K562 (cell line): ENCODE measurements at regions not wholly inside any gene's neighbourhood (a gene's known extent, or its start where the extent isn't known, plus 50 kb on each side); places are given as distances from the start of the nearest gene placed in this dataset.

ENCODE experiments used
- ATAC-seq: fragments of 200-7000 bp; cut with Tn5 transposase; 3 replicates; pipeline ENCODE4 v1.9.1; 2020; ENCODE audit warnings: moderate library complexity
- BruUV-seq: library from RNA; stranded (reverse); fragments of 400-500 nt; replicated peaks from 2 replicates; lab custom pipeline; 2021; lab: Mats Ljungman, UMichigan
- CTCF ChIA-PET: fragments of 300-600 bp; formaldehyde crosslinking; extraction: SDS; loops from one replicate; lab custom pipeline; 2021; ENCODE audit warnings: low intra/inter-chr PET ratio; lab: Yijun Ruan, JAX
- POLR2A ChIA-PET: fragments of 300-600, 350-650 bp; sonication (Branson Sonifier 250); formaldehyde crosslinking; extraction: SDS; loops from one replicate; lab custom pipeline; 2021; ENCODE audit warnings: antibody characterized with exemption, inconsistent platforms; lab: Yijun Ruan, JAX
- DNase-seq, 4 experiments: peaks; one replicate each; pipeline versions ENCODE4 v3.0.0 to v3.0.0-alpha.2; 2011 to 2018; ENCODE audit warnings: low spot score in 3 of 4, mixed read lengths in 3 of 4; ENCODE audit errors: extremely low read depth in 1 of 4
- FAIRE-seq: peaks from 2 replicates; lab custom pipeline; 2011; peaks lifted over from hg19 to GRCh38; lab: Jason Lieb, UNC
- H2AFZ ChIP-seq: 2 replicates; pipeline ENCODE4 v1.6.0; 2011; ENCODE audit warnings: low read depth, low read length, control low read depth, inconsistent platforms
- H3K27ac ChIP-seq: fragments of 200-600 bp; 3 replicates; pipeline ENCODE4 v1.8.0; 2011; ENCODE audit warnings: low read depth, mild to moderate bottlenecking, control low read depth, inconsistent platforms, low read length, moderate library complexity, mixed read lengths; ENCODE audit errors: extremely low read depth
- H3K27me3 ChIP-seq, 2 experiments: fragments of 300-600 bp in 1 of 2; 2 replicates in 1 of 2; 3 replicates in 1 of 2; pipeline versions ENCODE4 v1.6.0 to v1.8.0; 2011; ENCODE audit warnings: inconsistent platforms in 2 of 2, low read length in 2 of 2, mild to moderate bottlenecking in 1 of 2, mixed read lengths in 1 of 2, moderate library complexity in 1 of 2; ENCODE audit not compliant: control insufficient read depth in 2 of 2, insufficient read depth in 2 of 2
- H3K36me3 ChIP-seq: fragments of 300-600 bp; 3 replicates; pipeline ENCODE4 v1.8.0; 2011; ENCODE audit warnings: mild to moderate bottlenecking, low read length, inconsistent platforms; ENCODE audit not compliant: control insufficient read depth, insufficient read depth
- H3K4me1 ChIP-seq, 2 experiments: fragments of 200-600 bp in 1 of 2; replicated peaks in 1 of 2; 2 replicates in 1 of 2; 3 replicates in 1 of 2; pipeline versions ENCODE4 v1.5.1 to v1.8.0; 2011; ENCODE audit warnings: inconsistent platforms in 2 of 2, low read length in 2 of 2, mild to moderate bottlenecking in 1 of 2, mixed read lengths in 1 of 2, moderate library complexity in 1 of 2; ENCODE audit not compliant: control insufficient read depth in 2 of 2, insufficient read depth in 2 of 2
- H3K4me2 ChIP-seq: 2 replicates; pipeline ENCODE4 v1.6.1; 2011; ENCODE audit warnings: low read length, control low read depth, inconsistent platforms, mixed read lengths; ENCODE audit not compliant: insufficient read depth
- H3K4me3 ChIP-seq: fragments of 200-600 bp; sonication (generic), shearing (Covaris generic); 2 replicates; pipeline ENCODE4 v1.5.1; 2016; ENCODE audit warnings: control low read depth, inconsistent platforms
- H3K79me2 ChIP-seq: fragments of 200-600 bp; 3 replicates; pipeline ENCODE4 v1.8.0; 2011; ENCODE audit warnings: low read length, inconsistent platforms; ENCODE audit not compliant: control insufficient read depth, insufficient read depth
- H3K9ac ChIP-seq, 2 experiments: 2 replicates each; pipeline versions ENCODE4 v1.6.0 to v1.6.1; 2011; ENCODE audit warnings: low read depth in 2 of 2, low read length in 2 of 2, control low read depth in 1 of 2, inconsistent platforms in 1 of 2, mild to moderate bottlenecking in 1 of 2, mixed read lengths in 1 of 2; ENCODE audit not compliant: insufficient read depth in 1 of 2
- H3K9me1 ChIP-seq: one replicate; pipeline ENCODE4 v1.6.0; 2011; ENCODE audit warnings: inconsistent platforms, mild to moderate bottlenecking, low read length, moderate library complexity; ENCODE audit not compliant: control insufficient read depth, insufficient read depth
- H3K9me3 ChIP-seq: replicated peaks from 2 replicates; pipeline ENCODE4 v1.5.1; 2011; ENCODE audit warnings: low read depth, low read length, inconsistent platforms; ENCODE audit not compliant: control insufficient read depth, insufficient read depth
- H4K20me1 ChIP-seq: replicated peaks from 2 replicates; pipeline ENCODE4 v1.6.1; 2011; ENCODE audit warnings: low read length, inconsistent platforms, mixed read lengths; ENCODE audit not compliant: control insufficient read depth, insufficient read depth
- CREBBP ChIP-seq: IDR thresholded peaks from one replicate; pipeline ENCODE4 v1.6.1; 2012; ENCODE audit warnings: low read depth, mild to moderate bottlenecking, control low read depth, inconsistent platforms, low read length
- CREM ChIP-seq: IDR thresholded peaks from 2 replicates; pipeline ENCODE4 v1.6.1; 2014; ENCODE audit warnings: antibody characterized with exemption, low read depth
- ETV6 ChIP-seq, 3 experiments: fragments of 150-350 bp in 1 of 3; sonication (generic) in 1 of 3; formaldehyde crosslinking in 1 of 3; IDR thresholded peaks; 2 replicates each; pipeline versions ENCODE4 v1.6.1 to v1.8.0; 2014 to 2022; ENCODE audit warnings: borderline replicate concordance in 2 of 3, low read depth in 2 of 3, antibody characterized with exemption in 1 of 3, low read length in 1 of 3, mild to moderate bottlenecking in 1 of 3, missing genetic modification reagents in 1 of 3
- FIP1L1 ChIP-seq: fragments of 200-400 bp; formaldehyde crosslinking; IDR thresholded peaks from 2 replicates; pipeline ENCODE4 v1.6.1; 2018; ENCODE audit warnings: mild to moderate bottlenecking, low read depth, low read length; ENCODE audit not compliant: poor library complexity, severe bottlenecking
- GATA2 ChIP-seq: sonication (generic); formaldehyde crosslinking; IDR thresholded peaks from 2 replicates; pipeline ENCODE4 v1.4.0; 2020; ENCODE audit warnings: mild to moderate bottlenecking, missing genetic modification reagents
- HSF4 ChIP-seq: fragments of 250-450 bp; sonication (Bioruptor Pico); IDR thresholded peaks from 2 replicates; pipeline ENCODE4 v2.1.2; 2022; ENCODE audit warnings: mild to moderate bottlenecking, moderate library complexity, borderline replicate concordance
- KLF13 ChIP-seq: fragments of 450-650 bp; IDR thresholded peaks from 2 replicates; pipeline ENCODE4 v1.6.1; 2016; ENCODE audit warnings: missing genetic modification characterization, low read depth, mild to moderate bottlenecking, missing compliant biosample characterization, moderate library complexity, borderline replicate concordance
- POLR2AphosphoS2 ChIP-seq: IDR thresholded peaks from 2 replicates; pipeline ENCODE4 v1.6.1; 2012; ENCODE audit warnings: low read length, improper control_type of control experiment
- PTTG1 ChIP-seq: fragments of 450-650 bp; IDR thresholded peaks from 2 replicates; pipeline ENCODE4 v1.6.1; 2016; ENCODE audit warnings: low read depth, mild to moderate bottlenecking, missing genetic modification characterization, missing compliant biosample characterization
- ZBTB8A ChIP-seq: fragments of 450-650 bp; IDR thresholded peaks from 2 replicates; pipeline ENCODE4 v1.6.1; 2018; ENCODE audit warnings: mild to moderate bottlenecking, moderate library complexity; ENCODE audit not compliant: partially characterized antibody
- ZNF41 ChIP-seq: fragments of 250-450 bp; sonication (Bioruptor Pico); conservative IDR thresholded peaks from 2 replicates; pipeline ENCODE4 v1.4.0; 2020; ENCODE audit warnings: mild to moderate bottlenecking
- in situ Hi-C: fragments of 300-500 bp; cut with MboI; formaldehyde crosslinking; loops from 4 replicates; pipeline ENCODE4 v1.15.0; 2018; ENCODE audit warnings: inconsistent platforms, mixed read lengths
- intact Hi-C: fragments of 100-400 bp; cut with micrococcal nuclease; formaldehyde crosslinking; loops from 2 replicates; pipeline ENCODE4 v1.14.2; 2022
- TF ChIP-seq, protein P1 (sequence below): fragments of 450-650 bp; conservative IDR thresholded peaks from 2 replicates; pipeline ENCODE4 v1.6.1; 2016; ENCODE audit warnings: missing genetic modification characterization, low read depth, mild to moderate bottlenecking, missing compliant biosample characterization, moderate library complexity
- TF ChIP-seq, protein P2 (sequence below): sonication (generic); formaldehyde crosslinking; IDR thresholded peaks from 2 replicates; pipeline ENCODE4 v1.9.0; 2022; ENCODE audit warnings: mild to moderate bottlenecking, missing genetic modification reagents
- TF ChIP-seq, protein P3 (sequence below): fragments of 450-650 bp; IDR thresholded peaks from 2 replicates; pipeline ENCODE4 v1.6.1; 2017; ENCODE audit warnings: antibody characterized with exemption, mild to moderate bottlenecking
- TF ChIP-seq, protein P4 (sequence below): fragments of 250-450 bp; sonication (Bioruptor Pico); IDR thresholded peaks from 2 replicates; pipeline ENCODE4 v1.8.0; 2022; ENCODE audit warnings: inconsistent platforms, mild to moderate bottlenecking, moderate library complexity, borderline replicate concordance

DNA sequence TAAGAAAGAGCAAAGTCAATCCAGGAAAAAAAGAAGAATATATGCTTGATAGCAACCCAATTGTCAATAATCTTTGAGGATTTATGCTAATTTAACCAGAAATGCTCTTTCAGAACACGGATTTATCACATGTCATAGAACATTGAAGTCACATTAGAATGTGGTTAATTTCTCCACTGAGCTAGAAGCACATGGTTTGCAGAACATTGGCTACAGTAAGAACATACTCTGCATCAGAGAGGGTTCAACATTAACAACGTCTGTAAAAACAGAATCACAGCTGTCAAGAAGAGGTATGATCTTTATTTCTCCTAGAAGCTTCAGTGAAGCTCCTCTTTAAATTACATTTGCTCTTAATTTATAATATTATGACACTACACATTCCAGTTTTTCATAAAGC is 619.7 kb upstream of the AGTR1 start (continued):
- TF ChIP-seq, protein P1, sequence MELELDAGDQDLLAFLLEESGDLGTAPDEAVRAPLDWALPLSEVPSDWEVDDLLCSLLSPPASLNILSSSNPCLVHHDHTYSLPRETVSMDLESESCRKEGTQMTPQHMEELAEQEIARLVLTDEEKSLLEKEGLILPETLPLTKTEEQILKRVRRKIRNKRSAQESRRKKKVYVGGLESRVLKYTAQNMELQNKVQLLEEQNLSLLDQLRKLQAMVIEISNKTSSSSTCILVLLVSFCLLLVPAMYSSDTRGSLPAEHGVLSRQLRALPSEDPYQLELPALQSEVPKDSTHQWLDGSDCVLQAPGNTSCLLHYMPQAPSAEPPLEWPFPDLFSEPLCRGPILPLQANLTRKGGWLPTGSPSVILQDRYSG, result no peak
- no peak for TF ChIP-seq POLR2AphosphoS2
- no peak for TF ChIP-seq PTTG1 (tag)
- no peak for TF ChIP-seq ZBTB8A

DNA sequence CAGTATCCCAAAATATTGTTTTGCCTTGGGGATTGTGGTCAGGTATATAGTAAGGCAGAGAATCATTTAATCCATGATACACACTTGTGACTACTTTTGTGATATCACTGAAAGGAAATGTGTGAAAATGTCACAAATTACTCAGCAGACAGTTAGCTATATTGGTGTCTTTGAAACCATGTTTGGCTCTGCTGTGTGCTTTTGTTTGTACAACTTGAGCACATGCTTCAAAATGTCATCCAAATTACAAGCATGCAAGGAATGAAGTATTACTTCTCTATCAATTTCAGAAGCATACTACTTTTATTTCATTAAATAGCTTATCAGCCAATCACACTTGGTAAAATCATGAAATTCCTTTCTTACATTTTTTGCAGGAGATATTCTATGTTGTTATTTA is 619.0 kb upstream of the AGTR1 start:
- in situ Hi-C loops (no loop called here), intact Hi-C loops (no loop called here)
- POLR2A ChIA-PET, result no interaction called here
- Histone ChIP-seq H3K36me3 (no peaks in the 10 kb centered on the region), H3K4me3 (no peak overlapping the region), H4K20me1 (no peaks in the 10 kb centered on the region), H3K79me2 (no peaks in the 10 kb centered on the region), H3K4me2 (no peak overlapping the region), H3K27me3 (no peaks in the 10 kb centered on the region), H3K27ac (no peak overlapping the region), H3K9me3 (0 out of 2 replicates have a peak, but pooled peaks cover 2% of the 10 kb centered on the region), H3K9me1 (no peaks in the 10 kb centered on the region), H2AFZ (no peak overlapping the region), H3K9ac (no peak overlapping the region), H3K4me1 (no peaks in the 10 kb centered on the region)
- no peak for DNase-seq
- FAIRE-seq, result no peak
- no TSS peak for BruUV-seq
- CTCF ChIA-PET, result no interaction called here
- ATAC-seq, result no peak
- TF ChIP-seq GATA2 (CRISPR knock-in tag), result no peak
- TF ChIP-seq, protein P2, sequence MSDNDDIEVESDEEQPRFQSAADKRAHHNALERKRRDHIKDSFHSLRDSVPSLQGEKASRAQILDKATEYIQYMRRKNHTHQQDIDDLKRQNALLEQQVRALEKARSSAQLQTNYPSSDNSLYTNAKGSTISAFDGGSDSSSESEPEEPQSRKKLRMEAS, result no peak
- TF ChIP-seq CREBBP, result no peak
- TF ChIP-seq HSF4 (CRISPR knock-in tag), result no peak
- no peak for TF ChIP-seq CREM
- no peak for TF ChIP-seq ZNF41
- TF ChIP-seq, protein P3, sequence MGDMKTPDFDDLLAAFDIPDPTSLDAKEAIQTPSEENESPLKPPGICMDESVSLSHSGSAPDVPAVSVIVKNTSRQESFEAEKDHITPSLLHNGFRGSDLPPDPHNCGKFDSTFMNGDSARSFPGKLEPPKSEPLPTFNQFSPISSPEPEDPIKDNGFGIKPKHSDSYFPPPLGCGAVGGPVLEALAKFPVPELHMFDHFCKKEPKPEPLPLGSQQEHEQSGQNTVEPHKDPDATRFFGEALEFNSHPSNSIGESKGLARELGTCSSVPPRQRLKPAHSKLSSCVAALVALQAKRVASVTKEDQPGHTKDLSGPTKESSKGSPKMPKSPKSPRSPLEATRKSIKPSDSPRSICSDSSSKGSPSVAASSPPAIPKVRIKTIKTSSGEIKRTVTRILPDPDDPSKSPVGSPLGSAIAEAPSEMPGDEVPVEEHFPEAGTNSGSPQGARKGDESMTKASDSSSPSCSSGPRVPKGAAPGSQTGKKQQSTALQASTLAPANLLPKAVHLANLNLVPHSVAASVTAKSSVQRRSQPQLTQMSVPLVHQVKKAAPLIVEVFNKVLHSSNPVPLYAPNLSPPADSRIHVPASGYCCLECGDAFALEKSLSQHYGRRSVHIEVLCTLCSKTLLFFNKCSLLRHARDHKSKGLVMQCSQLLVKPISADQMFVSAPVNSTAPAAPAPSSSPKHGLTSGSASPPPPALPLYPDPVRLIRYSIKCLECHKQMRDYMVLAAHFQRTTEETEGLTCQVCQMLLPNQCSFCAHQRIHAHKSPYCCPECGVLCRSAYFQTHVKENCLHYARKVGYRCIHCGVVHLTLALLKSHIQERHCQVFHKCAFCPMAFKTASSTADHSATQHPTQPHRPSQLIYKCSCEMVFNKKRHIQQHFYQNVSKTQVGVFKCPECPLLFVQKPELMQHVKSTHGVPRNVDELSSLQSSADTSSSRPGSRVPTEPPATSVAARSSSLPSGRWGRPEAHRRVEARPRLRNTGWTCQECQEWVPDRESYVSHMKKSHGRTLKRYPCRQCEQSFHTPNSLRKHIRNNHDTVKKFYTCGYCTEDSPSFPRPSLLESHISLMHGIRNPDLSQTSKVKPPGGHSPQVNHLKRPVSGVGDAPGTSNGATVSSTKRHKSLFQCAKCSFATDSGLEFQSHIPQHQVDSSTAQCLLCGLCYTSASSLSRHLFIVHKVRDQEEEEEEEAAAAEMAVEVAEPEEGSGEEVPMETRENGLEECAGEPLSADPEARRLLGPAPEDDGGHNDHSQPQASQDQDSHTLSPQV, result no peak
- TF ChIP-seq, protein P4, sequence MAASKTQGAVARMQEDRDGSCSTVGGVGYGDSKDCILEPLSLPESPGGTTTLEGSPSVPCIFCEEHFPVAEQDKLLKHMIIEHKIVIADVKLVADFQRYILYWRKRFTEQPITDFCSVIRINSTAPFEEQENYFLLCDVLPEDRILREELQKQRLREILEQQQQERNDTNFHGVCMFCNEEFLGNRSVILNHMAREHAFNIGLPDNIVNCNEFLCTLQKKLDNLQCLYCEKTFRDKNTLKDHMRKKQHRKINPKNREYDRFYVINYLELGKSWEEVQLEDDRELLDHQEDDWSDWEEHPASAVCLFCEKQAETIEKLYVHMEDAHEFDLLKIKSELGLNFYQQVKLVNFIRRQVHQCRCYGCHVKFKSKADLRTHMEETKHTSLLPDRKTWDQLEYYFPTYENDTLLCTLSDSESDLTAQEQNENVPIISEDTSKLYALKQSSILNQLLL (CRISPR knock-in tag), result no peak
- no peak for TF ChIP-seq FIP1L1
- TF ChIP-seq ETV6 (IDR thresholded peaks at IDR 0.05; ENCODE audit: borderline replicate concordance in 1 of 2, low read depth in 2 of 2, low read length in 1 of 2), result no peak
- TF ChIP-seq ETV6 (CRISPR knock-in tag; IDR thresholded peaks at IDR 0.05; ENCODE audit: borderline replicate concordance), result no peak
- no peak for TF ChIP-seq KLF13 (tag)
